Stimulated activated CD8-positive, alpha-beta memory T cell treated with anti-CD3 and anti-CD28 coated beads, Interleukin-4, amount 100 ng/mL, for 24 hours (primary cell): ENCODE measurements at regions not wholly inside any gene's neighbourhood (a gene's known extent, or its start where the extent isn't known, plus 50 kb on each side); places are given as distances from the start of the nearest gene placed in this dataset.

Experiments used
- DNase-seq: peaks from one replicate; pipeline ENCODE4 v3.0.0-alpha.2; 2020; ENCODE audit warnings: low read depth

- no peak for DNase-seq
Measured at GRCh38 chr5:4079831-4080230, 484.2 kb downstream of the IRX1 start.

GRCh38 chr5:4080370-4080769, 484.7 kb downstream of the IRX1 start:
- DNase-seq = no peak

GRCh38 chr5:4081059-4081458, 485.4 kb downstream of the IRX1 start:
- no peak for DNase-seq

GRCh38 chr5:4081466-4081865, 485.8 kb downstream of the IRX1 start:
- DNase-seq = no peak

GRCh38 chr5:4082966-4083564, 487.4 kb downstream of the IRX1 start:
- DNase-seq = no peak

- DNase-seq = no peak
Measured at GRCh38 chr5:4083591-4084337, 488.1 kb downstream of the IRX1 start.

- DNase-seq = no peak
Measured at GRCh38 chr5:4086081-4086480, 490.4 kb downstream of the IRX1 start.

GRCh38 chr5:4087110-4087509, 491.5 kb downstream of the IRX1 start:
- no peak for DNase-seq

GRCh38 chr5:4089087-4089486, 493.5 kb downstream of the IRX1 start:
- no peak for DNase-seq

- DNase-seq = no peak
Measured at GRCh38 chr5:4093236-4093635, 497.6 kb downstream of the IRX1 start.

- DNase-seq = no peak
Measured at GRCh38 chr5:4093970-4094369, 498.3 kb downstream of the IRX1 start.

GRCh38 chr5:4095918-4096630, 500.4 kb downstream of the IRX1 start:
- DNase-seq = no peak

- DNase-seq = no peak
Measured at GRCh38 chr5:4097199-4097598, 501.6 kb downstream of the IRX1 start.

- no peak for DNase-seq
Measured at GRCh38 chr5:4098226-4098625, 502.6 kb downstream of the IRX1 start.

GRCh38 chr5:4099386-4099785, 503.8 kb downstream of the IRX1 start:
- DNase-seq = no peak

GRCh38 chr5:4100739-4101138, 505.1 kb downstream of the IRX1 start:
- no peak for DNase-seq

GRCh38 chr5:4101189-4101588, 505.6 kb downstream of the IRX1 start:
- no peak for DNase-seq

- no peak for DNase-seq
Measured at GRCh38 chr5:4104831-4105597, 509.4 kb downstream of the IRX1 start.

GRCh38 chr5:4108690-4109089, 513.1 kb downstream of the IRX1 start:
- DNase-seq = no peak

- no peak for DNase-seq
Measured at GRCh38 chr5:4113426-4113825, 517.8 kb downstream of the IRX1 start.

GRCh38 chr5:4113905-4114304, 518.3 kb downstream of the IRX1 start:
- DNase-seq = no peak

GRCh38 chr5:4114452-4114851, 518.8 kb downstream of the IRX1 start:
- DNase-seq = no peak

- no peak for DNase-seq
Measured at GRCh38 chr5:4116834-4117233, 521.2 kb downstream of the IRX1 start.
